CD14-positive monocyte (primary cell): ENCODE measurements at regions not wholly inside any gene's neighbourhood (a gene's known extent, or its start where the extent isn't known, plus 50 kb on each side); places are given as distances from the start of the nearest gene placed in this dataset.

ENCODE experiments used
- DNase-seq, 3 donors: peaks; one replicate each; pipeline ENCODE4 v3.0.0-alpha.2; 2011 to 2022
- H2AFZ ChIP-seq: 2 replicates; pipeline ENCODE4 v1.6.0; 2012; ENCODE audit warnings: mild to moderate bottlenecking, low read depth, low read length, inconsistent platforms; ENCODE audit not compliant: insufficient read depth, poor library complexity, severe bottlenecking
- H3K27ac ChIP-seq, 2 donors: 1 replicate in 1 of 2; 2 replicates in 1 of 2; pipeline ENCODE4 v1.5.1; 2012 to 2013; ENCODE audit warnings: low read length in 2 of 2, control low read depth in 1 of 2, inconsistent platforms in 1 of 2, low read depth in 1 of 2, mild to moderate bottlenecking in 1 of 2
- H3K27me3 ChIP-seq, 2 donors: one replicate each; pipeline versions ENCODE4 v1.6.0 to v1.6.1; 2011 to 2013; ENCODE audit warnings: low read length in 2 of 2; ENCODE audit not compliant: control insufficient read depth in 2 of 2, insufficient read depth in 2 of 2
- H3K36me3 ChIP-seq, 2 donors: replicated peaks in 1 of 2; 1 replicate in 1 of 2; 2 replicates in 1 of 2; pipeline versions ENCODE4 v1.5.1 to v1.6.1; 2012 to 2013; ENCODE audit warnings: low read length in 2 of 2, control low read depth in 1 of 2, inconsistent platforms in 1 of 2, mild to moderate bottlenecking in 1 of 2; ENCODE audit not compliant: insufficient read depth in 2 of 2, control insufficient read depth in 1 of 2
- H3K4me1 ChIP-seq, 2 donors: 1 replicate in 1 of 2; 2 replicates in 1 of 2; pipeline versions ENCODE4 v1.5.1 to v1.6.1; 2012 to 2013; ENCODE audit warnings: low read length in 2 of 2, control low read depth in 1 of 2, inconsistent platforms in 1 of 2, mild to moderate bottlenecking in 1 of 2, moderate library complexity in 1 of 2; ENCODE audit not compliant: insufficient read depth in 2 of 2, control insufficient read depth in 1 of 2
- H3K4me2 ChIP-seq: replicated peaks from 2 replicates; pipeline ENCODE3; 2012; ENCODE audit warnings: low read length, moderate library complexity, mild to moderate bottlenecking; ENCODE audit not compliant: poor library complexity, severe bottlenecking; ENCODE audit errors: extremely low read depth
- H3K4me3 ChIP-seq, 3 experiments: fragments of 200-600 bp in 1 of 3; sonication (generic) in 1 of 3; replicated peaks in 1 of 3; 1 replicate in 2 of 3; 2 replicates in 1 of 3; pipeline ENCODE4 v1.5.1; 2011 to 2013; ENCODE audit warnings: low read length in 3 of 3, mild to moderate bottlenecking in 3 of 3, control low read depth in 2 of 3, low read depth in 2 of 3, inconsistent platforms in 1 of 3, moderate library complexity in 1 of 3
- H3K79me2 ChIP-seq: 2 replicates; pipeline ENCODE4 v1.6.0; 2012; ENCODE audit warnings: mild to moderate bottlenecking, control low read depth, inconsistent platforms, low read length, moderate library complexity; ENCODE audit not compliant: insufficient read depth
- H3K9ac ChIP-seq: 2 replicates; pipeline ENCODE4 v1.6.0; 2017; ENCODE audit warnings: low read length, mild to moderate bottlenecking; ENCODE audit not compliant: insufficient read depth, poor library complexity, severe bottlenecking
- H3K9me3 ChIP-seq, 2 donors: replicated peaks in 1 of 2; 1 replicate in 1 of 2; 2 replicates in 1 of 2; pipeline versions ENCODE4 v1.5.1 to v1.6.1; 2012 to 2013; ENCODE audit warnings: low read length in 2 of 2, control low read depth in 1 of 2; ENCODE audit not compliant: control insufficient read depth in 1 of 2, insufficient read depth in 1 of 2
- H4K20me1 ChIP-seq: 2 replicates; pipeline ENCODE4 v1.6.0; 2012; ENCODE audit warnings: mild to moderate bottlenecking, low read length, control low read depth, moderate library complexity; ENCODE audit not compliant: insufficient read depth
- H3K27ac Mint-ChIP-seq, 7 donors: one replicate each; pipeline ENCODE4 v1.8.0; 2020; ENCODE audit warnings: mild to moderate bottlenecking in 7 of 7, mixed read lengths in 7 of 7, moderate library complexity in 6 of 7, inconsistent platforms in 2 of 7
- H3K27me3 Mint-ChIP-seq, 3 donors: one replicate each; pipeline ENCODE4 v1.8.0; 2021 to 2022; ENCODE audit warnings: low read depth in 3 of 3, mild to moderate bottlenecking in 3 of 3, mixed read lengths in 3 of 3, moderate library complexity in 3 of 3, inconsistent platforms in 1 of 3
- H3K36me3 Mint-ChIP-seq, 2 donors: one replicate each; pipeline ENCODE4 v1.8.0; 2020; ENCODE audit warnings: mixed read lengths in 2 of 2, inconsistent platforms in 1 of 2, mild to moderate bottlenecking in 1 of 2
- H3K4me1 Mint-ChIP-seq: one replicate; pipeline ENCODE4 v1.8.0; 2020; ENCODE audit warnings: mild to moderate bottlenecking, mixed read lengths
- H3K4me3 Mint-ChIP-seq, 2 donors: one replicate each; pipeline ENCODE4 v1.8.0; 2020; ENCODE audit warnings: mild to moderate bottlenecking in 2 of 2, mixed read lengths in 2 of 2, moderate library complexity in 1 of 2
- H3K9me3 Mint-ChIP-seq, 7 donors: one replicate each; pipeline ENCODE4 v1.8.0; 2020 to 2022; ENCODE audit warnings: mixed read lengths in 7 of 7, mild to moderate bottlenecking in 6 of 7, moderate library complexity in 6 of 7, inconsistent platforms in 2 of 7
- CTCF ChIP-seq: fragments of 200-600 bp; IDR thresholded peaks from one replicate; pipeline ENCODE4 v1.8.0; 2022; ENCODE audit warnings: antibody characterized with exemption, mild to moderate bottlenecking
- WGBS: methylation state at CpG from one replicate; pipeline ENCODE4 v1.1.5; 2013; ENCODE audit warnings: missing lambda C conversion rate; ENCODE audit not compliant: insufficient coverage; 5-methylcytosine and 5-hydroxymethylcytosine counted together
- intact Hi-C, 2 donors: fragments of 100-400 bp; cut with micrococcal nuclease; formaldehyde crosslinking; loops; one replicate each; pipeline versions ENCODE4 v1.15.0 to v1.15.1; 2023

GRCh38 chr1:232340446-232340845, 289.5 kb downstream of the SIPA1L2 start:
- Mint-ChIP-seq H3K9me3 (peaks cover 0 to 25% (median 8%) of the 10 kb centered on the region in 7 donors), H3K27ac (no peak overlapping the region), H3K4me1 (no peaks in the 10 kb centered on the region), H3K4me3 (no peak overlapping the region), H3K27me3 (peaks cover 2 to 5% (median 4%) of the 10 kb centered on the region in 3 donors), H3K36me3 (no peaks in the 10 kb centered on the region)
- Histone ChIP-seq H3K27ac (no peak overlapping the region), H3K9ac (no peak overlapping the region), H3K9me3 (peaks cover 6 to 7% of the 10 kb centered on the region in 2 donors), H3K4me1 (no peaks in the 10 kb centered on the region), H3K36me3 (no peaks in the 10 kb centered on the region), H3K4me2 (no peak overlapping the region), H3K27me3 (no peaks in the 10 kb centered on the region), H4K20me1 (no peaks in the 10 kb centered on the region), H3K79me2 (no peaks in the 10 kb centered on the region), H2AFZ (no peak overlapping the region), H3K4me3 (no peak overlapping the region)
- no peak for TF ChIP-seq CTCF
- intact Hi-C loops: no loop called here
- DNase-seq: no peak
- WGBS: 82% methylated on average over 2 of the region's 4 CpGs

- H3K36me3 Mint-ChIP-seq: no peaks in the 10 kb centered on the region
- no CpG with 5 or more reads among the region's 2 CpGs for WGBS
- H3K27me3 Mint-ChIP-seq: peaks cover 2 to 5% (median 4%) of the 10 kb centered on the region in 3 donors
- no peak overlapping the region for H3K27ac Mint-ChIP-seq
- no peaks in the 10 kb centered on the region for H3K27me3 ChIP-seq
- no peak overlapping the region for H2AFZ ChIP-seq
- H3K4me1 Mint-ChIP-seq: no peaks in the 10 kb centered on the region
- H3K9me3 Mint-ChIP-seq: peaks cover 0 to 15% (median 5%) of the 10 kb centered on the region in 7 donors
- no peaks in the 10 kb centered on the region for H3K4me1 ChIP-seq
- no peaks in the 10 kb centered on the region for H4K20me1 ChIP-seq
- H3K9me3 ChIP-seq: no peaks in the 10 kb centered on the region
- intact Hi-C loops: no loop called here
- no peak overlapping the region for H3K4me2 ChIP-seq
- H3K36me3 ChIP-seq: no peaks in the 10 kb centered on the region
- no peak for DNase-seq
- TF ChIP-seq CTCF: no peak
- no peak overlapping the region for H3K27ac ChIP-seq
- no peak overlapping the region for H3K4me3 ChIP-seq
- H3K4me3 Mint-ChIP-seq: no peak overlapping the region
- H3K79me2 ChIP-seq: no peaks in the 10 kb centered on the region
- no peak overlapping the region for H3K9ac ChIP-seq
These were observed 290.9 kb downstream of the SIPA1L2 start for GRCh38 chr1:232339073-232339472.
